ENCODE measurements at regions not wholly inside any gene's neighbourhood (a gene's known extent, or its start where the extent isn't known, plus 50 kb on each side); places are given as distances from the start of the nearest gene placed in this dataset.

DNA sequence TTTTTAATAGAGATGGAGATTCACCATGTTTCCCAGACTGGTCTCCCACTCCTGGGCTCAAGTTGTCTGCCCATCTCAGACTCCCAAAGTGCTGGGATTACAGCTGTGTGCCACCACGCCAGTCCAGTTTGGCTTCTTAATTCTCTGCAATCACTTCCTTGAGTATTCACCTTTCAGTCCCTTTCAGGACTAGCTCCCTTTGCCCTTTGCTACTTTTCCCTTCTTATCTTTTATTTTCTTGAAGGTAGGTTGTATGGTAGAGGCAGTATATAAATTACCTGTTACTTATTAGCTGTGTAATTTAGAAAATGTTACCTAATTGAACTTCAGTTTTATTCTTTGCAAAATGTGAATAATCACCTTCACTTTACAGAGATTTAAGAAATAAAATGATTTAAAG lies 285.8 kb downstream of the FGF9 start:
- no peaks in the 10 kb centered on the region for H3K36me3 Mint-ChIP-seq (ENCODE audit: low read depth)
- no peak overlapping the region for H3K27ac Mint-ChIP-seq
- DNase-seq (no peak), ATAC-seq (ENCODE audit: low read depth) (no peak)
- TF ChIP-seq, protein P1, sequence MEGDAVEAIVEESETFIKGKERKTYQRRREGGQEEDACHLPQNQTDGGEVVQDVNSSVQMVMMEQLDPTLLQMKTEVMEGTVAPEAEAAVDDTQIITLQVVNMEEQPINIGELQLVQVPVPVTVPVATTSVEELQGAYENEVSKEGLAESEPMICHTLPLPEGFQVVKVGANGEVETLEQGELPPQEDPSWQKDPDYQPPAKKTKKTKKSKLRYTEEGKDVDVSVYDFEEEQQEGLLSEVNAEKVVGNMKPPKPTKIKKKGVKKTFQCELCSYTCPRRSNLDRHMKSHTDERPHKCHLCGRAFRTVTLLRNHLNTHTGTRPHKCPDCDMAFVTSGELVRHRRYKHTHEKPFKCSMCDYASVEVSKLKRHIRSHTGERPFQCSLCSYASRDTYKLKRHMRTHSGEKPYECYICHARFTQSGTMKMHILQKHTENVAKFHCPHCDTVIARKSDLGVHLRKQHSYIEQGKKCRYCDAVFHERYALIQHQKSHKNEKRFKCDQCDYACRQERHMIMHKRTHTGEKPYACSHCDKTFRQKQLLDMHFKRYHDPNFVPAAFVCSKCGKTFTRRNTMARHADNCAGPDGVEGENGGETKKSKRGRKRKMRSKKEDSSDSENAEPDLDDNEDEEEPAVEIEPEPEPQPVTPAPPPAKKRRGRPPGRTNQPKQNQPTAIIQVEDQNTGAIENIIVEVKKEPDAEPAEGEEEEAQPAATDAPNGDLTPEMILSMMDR (IDR thresholded peaks at IDR 0.05), result no peak
- H3K4me1 Mint-ChIP-seq, result no peaks in the 10 kb centered on the region
- H3K4me3 Mint-ChIP-seq, result no peak overlapping the region
- no peaks in the 10 kb centered on the region for H3K27me3 Mint-ChIP-seq
- intact Hi-C loops (cut with micrococcal nuclease), result no loop called here
- peaks cover 8% of the 10 kb centered on the region for H3K9me3 Mint-ChIP-seq
- ChIA-PET CTCF (no interaction called here), POLR2A (no interaction called here)

DNA sequence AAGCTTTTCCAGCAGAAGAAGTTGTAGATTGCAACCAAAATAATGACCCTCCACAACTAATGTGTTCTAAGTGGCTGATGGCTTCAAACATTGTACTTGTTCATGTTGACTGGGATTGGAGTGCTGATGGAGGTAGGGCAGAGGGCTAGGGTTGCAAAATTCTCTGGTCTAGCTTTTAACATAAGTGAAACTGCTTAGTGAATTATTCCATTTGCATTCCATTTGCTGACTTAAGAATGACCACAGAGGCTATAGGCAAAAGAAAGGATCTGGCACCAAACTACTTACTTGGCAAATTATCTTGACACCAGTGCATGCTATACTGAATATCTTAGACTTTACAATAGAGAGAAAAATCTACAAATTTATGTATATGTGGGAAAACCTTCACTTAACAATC lies 287.0 kb downstream of the FGF9 start:
- DNase-seq (no peak), ATAC-seq (ENCODE audit: low read depth) (no peak)
- Mint-ChIP-seq H3K9me3 (peaks cover 16% of the 10 kb centered on the region), H3K36me3 (ENCODE audit: low read depth) (no peaks in the 10 kb centered on the region), H3K27me3 (no peaks in the 10 kb centered on the region), H3K4me3 (no peak overlapping the region), H3K27ac (no peak overlapping the region), H3K4me1 (no peaks in the 10 kb centered on the region)
- POLR2A ChIA-PET, result no interaction called here
- TF ChIP-seq, protein P1 (IDR thresholded peaks at IDR 0.05), result no peak
- intact Hi-C loops (cut with micrococcal nuclease), result no loop called here
- CTCF ChIA-PET, result no interaction called here

DNA sequence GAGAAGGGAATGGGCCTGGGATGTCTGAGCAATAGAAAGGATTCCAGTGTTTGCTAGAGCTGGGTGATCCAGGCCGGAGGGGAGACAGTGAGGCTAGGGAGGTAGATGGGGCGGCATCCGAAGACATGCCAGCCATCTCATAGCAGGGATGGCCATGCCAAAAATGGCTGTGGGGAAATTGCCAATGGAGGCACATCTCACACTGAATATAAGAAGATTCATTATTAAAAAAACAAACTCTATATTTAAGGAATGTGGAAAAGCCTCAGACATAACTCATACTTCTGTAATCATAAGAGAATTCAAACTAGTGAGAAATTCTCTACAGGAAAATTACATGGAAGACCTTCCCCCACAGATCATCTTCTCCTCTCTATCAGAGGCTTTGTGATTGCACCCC lies 289.2 kb downstream of the FGF9 start:
- ChIA-PET CTCF (no interaction called here), POLR2A (no interaction called here)
- no peak overlapping the region for H3K27ac Mint-ChIP-seq
- no peaks in the 10 kb centered on the region for H3K4me1 Mint-ChIP-seq
- intact Hi-C loops (cut with micrococcal nuclease), result no loop called here
- H3K4me3 Mint-ChIP-seq, result no peak overlapping the region
- H3K36me3 Mint-ChIP-seq (ENCODE audit: low read depth), result no peaks in the 10 kb centered on the region
- H3K27me3 Mint-ChIP-seq, result no peaks in the 10 kb centered on the region
- H3K9me3 Mint-ChIP-seq, result peaks cover 17% of the 10 kb centered on the region
- TF ChIP-seq, protein P1 (IDR thresholded peaks at IDR 0.05), result no peak
- no peak for DNase-seq
- ATAC-seq (ENCODE audit: low read depth), result no peak

DNA sequence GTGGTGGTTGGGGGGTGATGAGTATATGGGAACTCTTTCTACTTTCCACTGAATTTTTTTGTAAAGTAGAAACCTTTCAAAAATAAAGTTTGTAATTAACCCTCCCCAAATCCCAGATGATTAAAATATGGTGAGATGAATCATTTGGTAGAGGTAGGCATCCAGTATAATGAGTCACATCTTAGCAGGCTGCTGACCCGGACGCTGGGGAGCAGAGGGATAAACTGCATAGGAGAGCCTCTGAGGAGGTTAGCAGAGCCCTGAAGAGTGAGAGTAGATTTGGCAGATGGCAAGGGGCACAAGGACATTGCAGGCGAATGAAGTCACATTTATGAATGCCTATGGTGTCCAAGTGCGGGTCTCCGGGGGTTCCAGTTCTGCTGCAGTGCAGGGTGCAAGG lies 293.8 kb downstream of the FGF9 start:
- DNase-seq (no peak), ATAC-seq (ENCODE audit: low read depth) (no peak)
- TF ChIP-seq, protein P1 (IDR thresholded peaks at IDR 0.05), result no peak
- Mint-ChIP-seq H3K27ac (no peak overlapping the region), H3K4me3 (no peak overlapping the region), H3K27me3 (no peaks in the 10 kb centered on the region), H3K9me3 (peaks cover 13% of the 10 kb centered on the region), H3K4me1 (no peaks in the 10 kb centered on the region), H3K36me3 (ENCODE audit: low read depth) (no peaks in the 10 kb centered on the region)
- ChIA-PET CTCF (no interaction called here), POLR2A (no interaction called here)
- intact Hi-C loops (cut with micrococcal nuclease), result no loop called here

DNA sequence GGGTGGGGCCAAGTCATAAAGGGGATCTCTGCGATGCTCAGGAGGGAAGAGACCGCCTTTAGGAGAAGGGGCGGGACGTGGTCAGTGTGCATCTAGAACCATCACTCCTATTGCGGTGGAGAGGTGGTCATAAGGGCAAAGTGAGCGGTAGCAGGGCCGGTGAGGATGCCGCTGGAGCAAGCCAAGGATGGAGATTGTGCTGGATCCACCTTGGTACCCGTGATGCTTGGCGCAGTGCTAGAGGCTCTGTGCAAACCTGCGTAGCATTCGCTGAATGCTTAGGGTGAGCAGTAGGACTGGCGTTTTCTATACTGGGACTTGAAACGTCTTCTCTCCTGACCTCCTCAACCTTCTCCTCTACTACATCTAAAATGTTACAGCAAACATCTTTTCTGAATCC lies 294.2 kb downstream of the FGF9 start:
- no peak overlapping the region for H3K4me3 Mint-ChIP-seq
- TF ChIP-seq, protein P1 (IDR thresholded peaks at IDR 0.05), result no peak
- CTCF ChIA-PET, result no interaction called here
- no peaks in the 10 kb centered on the region for H3K4me1 Mint-ChIP-seq
- H3K27ac Mint-ChIP-seq, result no peak overlapping the region
- intact Hi-C loops (cut with micrococcal nuclease), result no loop called here
- no peaks in the 10 kb centered on the region for H3K27me3 Mint-ChIP-seq
- H3K36me3 Mint-ChIP-seq (ENCODE audit: low read depth), result no peaks in the 10 kb centered on the region
- H3K9me3 Mint-ChIP-seq, result peaks cover 13% of the 10 kb centered on the region
- ATAC-seq (ENCODE audit: low read depth) (no peak), DNase-seq (no peak)
- POLR2A ChIA-PET, result no interaction called here
